Thymus (tissue), 11 donors: ENCODE measurements at regions not wholly inside any gene's neighbourhood (a gene's known extent, or its start where the extent isn't known, plus 50 kb on each side); places are given as distances from the start of the nearest gene placed in this dataset.

Experiments
- DNase-seq, 9 donors: peaks; one replicate each; pipeline ENCODE4 v3.0.0-alpha.2; 2013; ENCODE audit warnings: low spot score in 9 of 9, low read depth in 6 of 9, missing footprints in 1 of 9
- H3K27ac ChIP-seq, 2 donors: one replicate each; pipeline ENCODE4 v1.5.1; 2013; ENCODE audit warnings: control low read depth in 1 of 2, low read depth in 1 of 2, low read length in 1 of 2, mild to moderate bottlenecking in 1 of 2, moderate library complexity in 1 of 2
- H3K27me3 ChIP-seq, 2 donors: one replicate each; pipeline ENCODE4 v1.5.1; 2013; ENCODE audit warnings: low read length in 1 of 2; ENCODE audit not compliant: control insufficient read depth in 2 of 2, insufficient read depth in 1 of 2
- H3K36me3 ChIP-seq, 2 donors: one replicate each; pipeline ENCODE4 v1.5.1; 2013; ENCODE audit warnings: low read length in 1 of 2, mild to moderate bottlenecking in 1 of 2, moderate library complexity in 1 of 2; ENCODE audit not compliant: control insufficient read depth in 2 of 2, insufficient read depth in 2 of 2
- H3K4me1 ChIP-seq, 2 donors: one replicate each; pipeline ENCODE4 v1.5.1; 2013; ENCODE audit warnings: low read length in 2 of 2; ENCODE audit not compliant: control insufficient read depth in 2 of 2, insufficient read depth in 2 of 2
- H3K4me3 ChIP-seq, 2 donors: one replicate each; pipeline ENCODE4 v1.5.1; 2013; ENCODE audit warnings: low read length in 2 of 2, control low read depth in 1 of 2, mild to moderate bottlenecking in 1 of 2
- H3K9me3 ChIP-seq, 2 donors: one replicate each; pipeline ENCODE4 v1.5.1; 2013; ENCODE audit warnings: low read length in 1 of 2, mild to moderate bottlenecking in 1 of 2; ENCODE audit not compliant: control insufficient read depth in 2 of 2, insufficient read depth in 1 of 2
- WGBS: extraction: QIAGEN DNeasy Blood & Tissue Kit; methylation state at CpG from one replicate; pipeline ENCODE4 v1.1.7; 2013; 5-methylcytosine and 5-hydroxymethylcytosine counted together
- donor health status: healthy.

DNA sequence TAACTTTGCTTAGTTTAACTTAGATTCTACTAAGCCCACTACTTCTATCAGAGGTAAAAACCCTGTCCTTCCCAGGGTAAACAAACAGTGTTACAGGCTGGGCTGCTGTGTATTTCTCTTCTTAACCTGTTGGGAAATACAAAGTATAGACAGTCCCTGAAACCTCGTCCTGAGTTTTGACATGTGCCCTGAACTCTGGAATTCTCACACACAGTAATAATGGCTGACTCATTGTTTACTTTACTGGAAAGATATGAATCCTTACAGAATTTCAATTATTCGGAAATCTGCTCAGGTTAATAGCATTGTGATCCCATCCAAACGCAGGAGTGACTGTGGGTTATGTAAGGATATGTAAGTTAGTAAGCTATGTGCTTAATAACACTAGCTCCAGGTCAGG is 199.1 kb downstream of the TMEM114 start:
- no peak for DNase-seq
- no peaks in the 10 kb centered on the region for H3K27me3 ChIP-seq
- WGBS = 84% methylated on average over 3 of the region's 3 CpGs
- no peaks in the 10 kb centered on the region for H3K9me3 ChIP-seq
- no peak overlapping the region for H3K4me3 ChIP-seq
- H3K4me1 ChIP-seq = no peaks in the 10 kb centered on the region
- H3K27ac ChIP-seq = no peak overlapping the region
- H3K36me3 ChIP-seq = no peaks in the 10 kb centered on the region

GRCh38 chr16:8388684-8389083 is 201.6 kb downstream of the TMEM114 start:
- H3K27me3 ChIP-seq = no peaks in the 10 kb centered on the region
- H3K4me3 ChIP-seq = no peak overlapping the region
- no peaks in the 10 kb centered on the region for H3K4me1 ChIP-seq
- no peaks in the 10 kb centered on the region for H3K36me3 ChIP-seq
- WGBS = 93% methylated on average over 3 of the region's 3 CpGs
- no peak overlapping the region for H3K27ac ChIP-seq
- no peak for DNase-seq
- H3K9me3 ChIP-seq = no peaks in the 10 kb centered on the region

- DNase-seq = no peak
Observed at GRCh38 chr16:8381814-8382213, 208.5 kb downstream of the TMEM114 start.

GRCh38 chr16:8380311-8380710 is 210.0 kb downstream of the TMEM114 start:
- Histone ChIP-seq H3K36me3 (no peaks in the 10 kb centered on the region), H3K27ac (no peak overlapping the region), H3K4me1 (no peaks in the 10 kb centered on the region), H3K4me3 (no peak overlapping the region), H3K9me3 (no peaks in the 10 kb centered on the region), H3K27me3 (no peaks in the 10 kb centered on the region)
- no peak for DNase-seq
- WGBS = 85% methylated on average over 6 of the region's 6 CpGs

More at GRCh38 chr16:8381814-8382213, 208.5 kb downstream of the TMEM114 start:
- Histone ChIP-seq H3K4me1 (no peaks in the 10 kb centered on the region), H3K4me3 (no peak overlapping the region), H3K36me3 (no peaks in the 10 kb centered on the region), H3K27me3 (no peaks in the 10 kb centered on the region), H3K27ac (no peak overlapping the region), H3K9me3 (no peaks in the 10 kb centered on the region)
- 95% methylated on average over 9 of the region's 9 CpGs for WGBS

DNA sequence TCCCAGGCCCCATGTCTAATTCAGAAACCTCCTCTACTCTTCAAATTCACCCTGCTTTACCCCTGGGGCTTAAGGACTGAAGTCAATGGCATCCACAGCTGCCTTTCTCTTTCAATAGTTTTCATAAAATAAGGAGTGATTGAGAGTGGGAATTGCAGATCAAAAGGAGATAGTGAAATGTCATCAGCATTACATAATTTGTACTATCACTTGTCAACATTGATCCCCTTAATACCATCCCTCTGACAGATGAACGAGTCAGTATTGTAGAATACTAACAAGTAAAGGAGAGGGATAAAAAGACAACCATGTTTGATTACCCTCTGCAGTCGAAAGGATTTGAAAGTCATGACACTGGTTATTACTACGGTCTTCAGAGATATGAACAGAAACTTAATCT is 212.4 kb downstream of the TMEM114 start:
- Histone ChIP-seq H3K4me3 (no peak overlapping the region), H3K27ac (no peak overlapping the region), H3K36me3 (no peaks in the 10 kb centered on the region), H3K9me3 (no peaks in the 10 kb centered on the region), H3K27me3 (no peaks in the 10 kb centered on the region), H3K4me1 (no peaks in the 10 kb centered on the region)
- WGBS = 86% methylated on average over 3 of the region's 3 CpGs
- DNase-seq = no peak

- no peaks in the 10 kb centered on the region for H3K27me3 ChIP-seq
- no peak overlapping the region for H3K27ac ChIP-seq
- no peak overlapping the region for H3K4me3 ChIP-seq
- no peaks in the 10 kb centered on the region for H3K36me3 ChIP-seq
- H3K9me3 ChIP-seq = no peaks in the 10 kb centered on the region
- H3K4me1 ChIP-seq = no peaks in the 10 kb centered on the region
- no peak for DNase-seq
Observed at GRCh38 chr16:8376858-8377257, 213.5 kb downstream of the TMEM114 start.

GRCh38 chr16:8376430-8376829 is 213.9 kb downstream of the TMEM114 start:
- H3K4me1 ChIP-seq = no peaks in the 10 kb centered on the region
- 79% methylated on average over 2 of the region's 2 CpGs for WGBS
- no peaks in the 10 kb centered on the region for H3K27me3 ChIP-seq
- no peak overlapping the region for H3K27ac ChIP-seq
- no peak overlapping the region for H3K4me3 ChIP-seq
- no peak for DNase-seq
- H3K9me3 ChIP-seq = no peaks in the 10 kb centered on the region
- no peaks in the 10 kb centered on the region for H3K36me3 ChIP-seq

DNA sequence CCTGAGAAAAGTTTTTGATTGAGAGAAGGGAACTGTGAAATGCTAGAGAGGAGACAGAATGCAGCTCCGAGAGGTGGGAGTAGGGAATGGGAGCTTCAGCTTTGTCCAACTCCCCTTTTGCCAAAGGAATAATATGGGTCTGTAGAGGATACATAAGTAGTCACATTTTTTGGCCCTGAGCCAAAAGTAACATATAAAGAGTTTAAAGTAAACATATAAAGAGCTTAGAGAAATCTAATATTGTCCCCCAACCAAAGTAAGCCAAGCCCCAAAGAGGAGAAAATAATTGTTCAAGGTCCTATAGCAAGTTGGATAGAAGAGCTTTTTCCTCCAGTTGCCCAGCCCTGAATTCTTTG is 215.1 kb downstream of the TMEM114 start:
- Histone ChIP-seq H3K4me1 (no peaks in the 10 kb centered on the region), H3K36me3 (no peaks in the 10 kb centered on the region), H3K27me3 (no peaks in the 10 kb centered on the region), H3K9me3 (no peaks in the 10 kb centered on the region), H3K4me3 (no peak overlapping the region), H3K27ac (no peak overlapping the region)
- DNase-seq = no peak
- 97% methylated on average over 1 of the region's 1 CpG for WGBS

GRCh38 chr16:8374586-8375231 is 215.6 kb downstream of the TMEM114 start:
- DNase-seq = no peak
- Histone ChIP-seq H3K4me3 (no peak overlapping the region), H3K36me3 (no peaks in the 10 kb centered on the region), H3K27ac (no peak overlapping the region), H3K9me3 (no peaks in the 10 kb centered on the region), H3K27me3 (no peaks in the 10 kb centered on the region), H3K4me1 (no peaks in the 10 kb centered on the region)
- 85% methylated on average over 8 of the region's 8 CpGs for WGBS
